ENCODE measurements at regions not wholly inside any gene's neighbourhood (a gene's known extent, or its start where the extent isn't known, plus 50 kb on each side); places are given as distances from the start of the nearest gene placed in this dataset.

DNA sequence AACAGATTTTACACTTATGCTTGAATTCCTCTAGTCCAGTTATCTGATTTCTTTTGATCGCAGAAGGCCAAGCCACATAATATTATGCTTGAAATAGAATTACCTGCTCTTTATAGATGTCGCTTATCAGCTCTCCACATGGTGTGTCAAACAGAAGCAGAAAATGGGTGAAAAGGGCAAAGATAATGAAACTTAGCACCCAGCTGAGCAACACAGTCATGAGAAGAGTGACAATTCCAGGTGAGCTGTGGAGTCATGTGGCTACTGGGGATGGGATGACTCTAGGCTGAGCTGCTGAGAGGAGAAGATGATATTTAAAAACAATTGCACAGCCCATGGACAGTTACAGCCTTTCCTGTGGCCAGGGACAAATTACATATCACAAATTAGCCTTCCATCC lies 398.7 kb upstream of the PDZRN3 start:
- DNase-seq = no peak
- H3K9me3 ChIP-seq = no peaks in the 10 kb centered on the region
- TF ChIP-seq, protein P1, sequence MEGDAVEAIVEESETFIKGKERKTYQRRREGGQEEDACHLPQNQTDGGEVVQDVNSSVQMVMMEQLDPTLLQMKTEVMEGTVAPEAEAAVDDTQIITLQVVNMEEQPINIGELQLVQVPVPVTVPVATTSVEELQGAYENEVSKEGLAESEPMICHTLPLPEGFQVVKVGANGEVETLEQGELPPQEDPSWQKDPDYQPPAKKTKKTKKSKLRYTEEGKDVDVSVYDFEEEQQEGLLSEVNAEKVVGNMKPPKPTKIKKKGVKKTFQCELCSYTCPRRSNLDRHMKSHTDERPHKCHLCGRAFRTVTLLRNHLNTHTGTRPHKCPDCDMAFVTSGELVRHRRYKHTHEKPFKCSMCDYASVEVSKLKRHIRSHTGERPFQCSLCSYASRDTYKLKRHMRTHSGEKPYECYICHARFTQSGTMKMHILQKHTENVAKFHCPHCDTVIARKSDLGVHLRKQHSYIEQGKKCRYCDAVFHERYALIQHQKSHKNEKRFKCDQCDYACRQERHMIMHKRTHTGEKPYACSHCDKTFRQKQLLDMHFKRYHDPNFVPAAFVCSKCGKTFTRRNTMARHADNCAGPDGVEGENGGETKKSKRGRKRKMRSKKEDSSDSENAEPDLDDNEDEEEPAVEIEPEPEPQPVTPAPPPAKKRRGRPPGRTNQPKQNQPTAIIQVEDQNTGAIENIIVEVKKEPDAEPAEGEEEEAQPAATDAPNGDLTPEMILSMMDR (IDR thresholded peaks at IDR 0.05) = no peak
- no peak for TF ChIP-seq POLR2A (IDR thresholded peaks at IDR 0.05)
- H3K27me3 ChIP-seq = no peaks in the 10 kb centered on the region
- H3K4me3 ChIP-seq = no peak overlapping the region
- no peak overlapping the region for H3K27ac ChIP-seq
- WGBS, 2 donors = 79 to 94% methylated on average over 2 of the region's 2 CpGs
- H3K4me1 ChIP-seq = no peaks in the 10 kb centered on the region
- no peaks in the 10 kb centered on the region for H3K36me3 ChIP-seq
- intact Hi-C loops (cut with DNase I) = no loop called here

DNA sequence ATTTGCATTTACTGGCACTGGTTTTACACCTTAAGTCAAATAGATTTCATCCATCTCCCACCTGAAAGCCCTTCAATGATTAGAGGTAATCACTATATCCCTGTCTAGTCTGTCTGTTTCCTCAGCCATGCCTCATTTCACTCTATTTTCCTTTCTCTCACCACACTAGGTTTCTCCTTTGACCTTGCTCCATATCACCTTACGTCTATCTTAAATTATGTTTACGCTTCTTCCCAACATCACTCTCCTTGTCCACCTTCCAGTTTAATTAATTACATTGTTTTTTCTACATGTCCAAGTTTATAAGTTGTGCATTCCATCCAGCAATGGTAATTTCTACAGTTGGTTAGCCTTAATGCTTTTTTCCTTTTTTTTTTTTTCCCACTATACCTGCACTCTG lies 396.7 kb upstream of the PDZRN3 start:
- no peaks in the 10 kb centered on the region for H3K4me1 ChIP-seq
- H3K9me3 ChIP-seq = no peaks in the 10 kb centered on the region
- no peak overlapping the region for H3K4me3 ChIP-seq
- no peak overlapping the region for H3K27ac ChIP-seq
- H3K27me3 ChIP-seq = no peaks in the 10 kb centered on the region
- no peaks in the 10 kb centered on the region for H3K36me3 ChIP-seq
- 78 to 82% methylated on average over 2 of the region's 2 CpGs for WGBS, 2 donors
- TF ChIP-seq, protein P1 (IDR thresholded peaks at IDR 0.05) = no peak
- TF ChIP-seq POLR2A (IDR thresholded peaks at IDR 0.05) = no peak
- DNase-seq = no peak
- intact Hi-C loops (cut with DNase I) = no loop called here

DNA sequence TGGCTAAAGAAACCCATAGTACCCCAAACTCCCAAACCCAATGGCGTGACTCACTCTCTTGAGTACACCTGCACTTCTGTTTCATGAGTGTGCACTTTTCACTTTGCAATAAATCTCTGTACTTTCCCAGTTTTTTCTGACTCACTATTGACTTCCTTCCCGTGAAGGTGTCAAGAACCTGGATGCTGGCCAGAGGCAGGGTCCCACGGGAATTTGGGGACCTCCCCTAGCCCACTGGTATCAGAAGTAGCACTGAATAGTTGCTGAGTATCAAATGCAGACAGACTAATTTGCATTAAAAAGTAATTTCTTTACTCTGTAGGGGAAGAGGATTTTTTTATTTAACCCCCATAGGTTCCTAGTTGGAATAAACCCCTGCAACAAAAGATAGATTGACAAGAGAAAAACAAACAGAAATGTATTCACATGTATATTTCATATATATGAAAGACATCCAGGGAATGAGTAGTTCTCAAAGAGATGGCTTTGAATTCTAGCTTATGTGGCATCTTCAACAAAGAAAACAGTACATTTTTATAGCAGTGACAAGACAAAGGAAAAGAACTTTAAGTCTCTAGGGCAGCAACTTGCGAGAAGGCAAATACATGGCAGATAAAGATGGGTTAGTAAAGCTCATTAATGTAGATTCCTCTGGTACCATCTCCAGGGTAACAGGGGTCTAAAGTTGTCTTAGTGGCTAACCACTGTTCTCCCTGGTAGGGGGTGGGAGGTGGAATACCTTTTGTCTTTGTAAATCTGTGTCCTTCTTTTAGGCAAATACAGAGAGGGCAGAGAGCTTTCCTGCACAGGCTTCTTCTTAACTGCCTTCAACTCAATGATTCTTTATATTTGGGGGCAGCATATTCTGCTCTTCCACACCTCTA lies 385.5 kb upstream of the PDZRN3 start:
- no peak overlapping the region for H3K27ac ChIP-seq
- intact Hi-C loops (cut with DNase I) = no loop called here
- DNase-seq = no peak
- no peaks in the 10 kb centered on the region for H3K36me3 ChIP-seq
- no peaks in the 10 kb centered on the region for H3K27me3 ChIP-seq
- H3K9me3 ChIP-seq = no peaks in the 10 kb centered on the region
- no peak overlapping the region for H3K4me3 ChIP-seq
- TF ChIP-seq, protein P1 (IDR thresholded peaks at IDR 0.05) = no peak
- H3K4me1 ChIP-seq = no peaks in the 10 kb centered on the region
- WGBS, 2 donors = 44 to 55% methylated on average over 4 of the region's 4 CpGs

DNA sequence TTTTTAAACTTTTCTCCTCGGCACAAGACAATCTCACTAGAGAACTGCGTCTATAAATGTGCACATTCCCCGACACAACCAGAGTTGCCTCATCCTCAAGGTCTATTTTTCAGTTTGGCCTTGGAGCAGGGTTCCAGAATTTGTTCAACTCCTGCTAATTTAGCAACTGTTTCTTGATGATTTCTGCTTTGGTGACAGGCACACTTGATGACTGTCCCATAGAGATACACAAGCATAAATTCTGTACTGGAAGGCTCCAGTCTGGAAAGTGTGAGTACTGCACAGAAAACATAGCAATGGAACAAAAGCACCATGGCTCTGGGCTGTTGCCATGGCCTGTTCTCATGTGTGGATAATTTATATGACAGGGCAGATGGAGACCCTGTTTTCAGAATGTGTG lies 379.6 kb upstream of the PDZRN3 start:
- H3K27ac ChIP-seq = no peak overlapping the region
- H3K36me3 ChIP-seq = no peaks in the 10 kb centered on the region
- DNase-seq = no peak
- WGBS, 2 donors = 49 to 60% methylated on average over 3 of the region's 3 CpGs
- intact Hi-C loops (cut with DNase I) = no loop called here
- H3K4me1 ChIP-seq = no peaks in the 10 kb centered on the region
- no peak overlapping the region for H3K4me3 ChIP-seq
- H3K9me3 ChIP-seq = no peaks in the 10 kb centered on the region
- TF ChIP-seq, protein P1 (IDR thresholded peaks at IDR 0.05) = no peak
- TF ChIP-seq POLR2A (IDR thresholded peaks at IDR 0.05) = no peak
- H3K27me3 ChIP-seq = no peaks in the 10 kb centered on the region

DNA sequence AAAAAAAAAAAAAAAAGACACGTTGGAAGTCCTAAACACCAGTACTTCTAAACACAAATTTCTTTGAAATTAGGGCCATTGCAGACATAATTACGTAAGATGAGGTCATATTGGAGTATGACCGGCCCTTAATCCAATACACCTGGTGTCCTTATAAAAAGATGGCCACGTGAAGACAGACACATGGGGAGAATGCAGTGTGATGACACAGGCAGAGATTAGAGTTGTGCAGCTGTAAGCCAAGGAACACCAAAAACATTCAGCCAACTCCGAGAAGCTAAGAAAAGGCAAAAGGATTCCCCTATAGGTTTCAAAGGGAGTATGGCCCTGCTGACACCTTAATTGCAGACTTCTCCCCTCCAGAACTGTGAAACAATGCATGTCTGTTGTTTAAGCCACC lies 379.0 kb upstream of the PDZRN3 start:
- no peaks in the 10 kb centered on the region for H3K9me3 ChIP-seq
- H3K4me3 ChIP-seq = no peak overlapping the region
- TF ChIP-seq POLR2A (IDR thresholded peaks at IDR 0.05) = no peak
- TF ChIP-seq, protein P1 (IDR thresholded peaks at IDR 0.05) = no peak
- no peaks in the 10 kb centered on the region for H3K36me3 ChIP-seq
- no peaks in the 10 kb centered on the region for H3K4me1 ChIP-seq
- no peak overlapping the region for H3K27ac ChIP-seq
- intact Hi-C loops (cut with DNase I) = no loop called here
- WGBS, 2 donors = 63 to 77% methylated on average over 5 of the region's 5 CpGs
- no peaks in the 10 kb centered on the region for H3K27me3 ChIP-seq
- DNase-seq = no peak

Measured in esophagus squamous epithelium (tissue), 5 donors.